GM19043 (cell line): ENCODE measurements at regions not wholly inside any gene's neighbourhood (a gene's known extent, or its start where the extent isn't known, plus 50 kb on each side); places are given as distances from the start of the nearest gene placed in this dataset.

Experiments
- ATAC-seq: cut with Tn5 transposase; IDR thresholded peaks from one replicate; pipeline ENCODE4 v1.9.1; 2021; ENCODE audit warnings: low read depth; ENCODE audit not compliant: unreplicated experiment

GRCh38 chr1:222910699-222911098 is 95.9 kb downstream of the DISP1 start:
- ATAC-seq: no peak

- no peak for ATAC-seq
These were observed 97.0 kb downstream of the DISP1 start for GRCh38 chr1:222911866-222912265.

DNA sequence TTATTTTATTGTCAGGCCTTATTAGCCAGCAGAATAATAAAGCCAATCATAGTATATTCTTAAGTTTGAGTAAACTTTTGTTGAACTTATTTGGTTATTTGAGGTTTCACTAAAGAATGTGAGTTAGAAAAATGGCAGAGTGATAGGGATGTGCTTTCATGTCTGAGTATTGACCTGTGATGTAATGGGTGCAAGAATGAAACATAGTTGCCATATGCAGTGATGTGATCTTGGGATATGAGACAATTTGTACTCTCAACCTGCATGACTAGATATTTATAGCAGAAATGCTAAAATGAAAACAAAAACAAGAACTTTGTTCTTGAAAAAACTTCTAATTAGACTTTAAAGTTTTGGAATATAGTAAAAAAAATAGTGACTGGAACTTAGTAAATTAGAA is 97.9 kb downstream of the DISP1 start:
- no peak for ATAC-seq

DNA sequence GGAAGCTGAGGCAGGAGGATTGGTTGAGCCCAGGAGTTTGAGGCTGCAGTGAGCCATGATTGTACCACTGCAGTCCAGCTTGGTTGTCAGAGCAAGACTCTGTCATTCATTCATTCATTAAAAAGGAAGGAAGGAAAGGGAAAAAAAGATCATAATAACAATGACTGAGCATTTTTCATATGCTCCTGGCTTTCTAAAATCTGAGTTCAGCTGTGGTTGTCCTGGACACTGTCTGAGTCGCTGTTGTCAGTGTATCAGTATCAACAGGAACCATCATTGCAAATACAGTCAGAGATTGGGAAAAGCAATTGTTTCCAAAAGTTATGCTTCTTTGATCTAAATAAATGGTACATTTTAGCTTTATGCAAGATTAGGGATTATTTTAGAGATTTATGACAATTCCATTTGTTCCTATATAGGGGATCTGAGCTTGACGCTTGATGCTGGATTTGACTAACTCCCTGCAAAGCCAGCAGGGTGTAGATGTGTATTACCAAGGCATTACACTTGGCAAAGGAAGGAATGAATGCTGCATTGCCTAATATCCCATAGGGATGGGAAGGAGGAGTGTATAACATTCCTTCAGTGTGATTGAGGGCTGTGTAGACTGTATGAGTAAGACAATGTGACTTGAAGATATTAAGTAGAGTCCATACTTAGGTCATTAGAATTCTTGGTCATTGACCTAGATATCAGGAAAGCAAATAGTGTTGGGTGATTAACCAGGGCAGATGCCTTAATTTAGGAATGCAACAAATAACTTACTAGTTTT is 100.2 kb downstream of the DISP1 start:
- no peak for ATAC-seq

- no peak for ATAC-seq
These were observed 101.3 kb downstream of the DISP1 start for GRCh38 chr1:222916100-222916499.

DNA sequence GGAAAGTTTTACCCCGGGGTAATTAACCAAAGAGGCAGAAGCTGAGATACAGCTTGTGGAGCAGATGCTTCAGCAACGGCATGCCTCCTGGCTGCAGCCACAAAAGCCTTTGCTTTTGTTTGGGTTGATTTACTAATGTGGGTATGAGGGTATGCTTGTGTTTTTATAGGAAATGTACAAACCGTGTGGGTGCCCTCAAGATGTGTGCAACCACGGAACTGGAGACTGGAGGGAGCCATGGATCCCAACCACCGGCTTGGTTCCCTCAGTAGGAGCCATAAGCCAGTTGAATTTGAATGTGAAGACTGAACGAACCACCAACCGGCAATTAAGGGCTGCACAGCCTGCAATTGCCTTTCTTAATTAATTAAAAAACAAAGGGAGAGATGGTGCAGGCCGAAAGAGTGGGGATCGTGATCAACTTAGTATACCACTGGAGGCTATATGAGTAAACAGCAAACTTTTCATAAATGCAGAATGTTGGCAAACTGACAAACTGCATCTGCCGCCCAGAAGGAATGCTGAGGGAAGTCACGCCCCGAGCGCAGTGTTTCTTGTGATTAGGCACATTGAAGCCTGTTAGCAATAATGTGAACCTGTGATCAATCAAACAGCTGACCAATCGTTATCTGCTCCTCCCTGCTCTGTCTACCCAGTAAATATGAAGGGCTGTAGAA is 104.1 kb downstream of the DISP1 start:
- ATAC-seq: no peak

GRCh38 chr1:222919478-222919865 is 104.6 kb downstream of the DISP1 start:
- ATAC-seq: no peak

- no peak for ATAC-seq
These were observed 105.3 kb downstream of the DISP1 start for GRCh38 chr1:222920169-222920568.

DNA sequence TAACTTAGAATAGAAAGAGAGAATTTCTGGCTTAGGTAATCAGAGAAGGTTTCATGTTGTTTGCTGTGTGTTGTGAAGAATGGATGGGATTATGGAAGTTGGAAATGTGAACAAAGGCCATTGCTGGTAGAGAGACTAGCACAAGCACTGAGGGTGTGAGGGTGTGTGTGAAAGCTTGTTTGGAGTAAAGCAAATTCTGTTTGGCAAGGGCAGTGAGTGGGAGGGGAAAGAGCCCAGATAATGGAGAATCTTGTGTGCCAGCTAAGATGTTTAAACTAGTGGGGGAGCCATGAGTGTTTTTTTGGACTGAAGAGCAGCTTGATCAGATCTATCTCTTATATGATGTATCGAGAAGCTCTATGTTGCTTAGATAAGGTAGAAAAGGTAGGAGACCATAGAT is 107.1 kb downstream of the DISP1 start:
- ATAC-seq: no peak

DNA sequence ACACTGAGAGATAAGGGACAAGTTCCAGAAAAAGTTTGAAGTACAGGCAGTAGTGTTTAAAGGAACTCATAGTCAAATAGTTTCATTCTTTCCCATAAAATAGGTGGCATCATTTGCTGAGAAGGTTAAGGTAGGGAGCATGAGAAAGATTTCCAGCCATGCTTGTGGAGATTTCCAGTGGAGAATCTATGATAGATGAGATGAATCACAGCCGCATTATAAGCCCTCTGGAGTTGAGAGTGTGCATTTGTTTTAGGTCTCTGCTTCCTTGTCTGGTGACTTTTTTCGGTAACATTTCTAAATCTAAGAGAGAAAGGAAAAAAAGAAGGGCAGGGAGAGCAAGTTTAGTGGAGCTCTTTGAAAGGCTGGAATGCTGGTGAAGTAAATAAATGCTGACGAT is 108.7 kb downstream of the DISP1 start:
- ATAC-seq: no peak

DNA sequence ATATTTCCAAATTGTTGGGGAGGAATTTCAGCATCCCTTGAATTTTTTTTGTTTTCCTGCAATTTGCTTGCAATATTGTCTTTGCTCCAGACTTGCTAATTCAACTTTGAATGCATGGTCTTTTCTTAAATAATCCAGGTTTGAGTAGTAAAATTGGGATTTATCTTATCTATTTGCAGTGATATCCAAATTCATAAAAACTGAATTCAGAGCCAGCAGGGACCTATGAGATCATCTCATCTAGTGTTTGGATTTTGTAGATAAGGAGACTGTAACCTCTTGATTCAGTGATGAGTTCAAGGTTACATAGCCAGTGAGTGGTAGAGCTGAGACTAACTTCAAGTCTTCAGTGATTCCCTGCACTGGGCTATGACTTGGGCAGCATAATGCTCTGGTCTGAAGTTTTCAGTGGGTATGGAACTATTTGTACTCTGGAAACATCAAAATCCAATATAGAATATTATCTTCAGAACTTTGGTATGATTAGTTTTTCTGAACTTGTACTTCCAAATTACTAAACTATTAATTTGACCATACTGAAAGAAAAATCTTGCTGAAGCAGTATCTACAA is 109.4 kb downstream of the DISP1 start:
- no peak for ATAC-seq

DNA sequence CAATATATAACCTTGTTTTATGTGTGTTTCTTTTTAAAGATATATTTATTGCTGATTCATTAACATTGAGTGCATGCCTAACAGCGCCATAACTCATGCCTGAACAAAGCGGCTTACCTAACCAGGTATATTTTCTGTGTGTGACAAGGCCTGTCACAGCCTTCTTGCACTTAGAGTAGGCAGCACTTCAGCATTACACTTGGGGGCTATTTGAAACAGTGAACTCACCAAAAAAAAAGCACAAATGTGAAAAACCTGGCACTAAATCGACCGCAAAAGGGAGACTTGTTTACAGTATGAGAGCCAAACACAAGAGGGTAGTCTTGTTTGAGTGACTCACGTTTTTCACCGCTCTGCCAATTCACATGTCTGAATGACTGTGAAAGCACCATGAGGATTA is 111.7 kb downstream of the DISP1 start:
- ATAC-seq: no peak

- ATAC-seq: no peak
These were observed 112.2 kb downstream of the DISP1 start for GRCh38 chr1:222927031-222927430.

- ATAC-seq: no peak
These were observed 113.4 kb downstream of the DISP1 start for GRCh38 chr1:222928212-222928611.

- ATAC-seq: no peak
These were observed 115.2 kb downstream of the DISP1 start for GRCh38 chr1:222930070-222930469.

GRCh38 chr1:222931023-222931422 is 116.2 kb downstream of the DISP1 start:
- no peak for ATAC-seq

DNA sequence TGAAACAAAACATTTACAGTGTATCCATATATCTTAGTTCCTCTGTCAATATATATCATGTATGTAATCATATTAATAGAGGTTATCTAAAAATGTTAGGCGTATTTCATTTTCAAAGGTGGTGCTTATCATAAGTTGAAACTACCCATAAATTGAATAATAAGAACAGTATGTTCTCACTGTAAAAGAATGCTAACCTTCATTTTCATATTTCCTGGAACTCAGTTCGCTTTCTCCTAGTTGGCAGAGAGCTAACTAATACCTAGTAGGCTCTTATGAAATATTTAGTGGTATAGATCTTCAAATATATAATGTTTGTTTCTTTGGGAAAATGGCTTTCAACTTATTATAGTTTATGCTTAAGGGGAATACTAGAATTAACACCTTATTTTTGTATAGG is 118.4 kb downstream of the DISP1 start:
- ATAC-seq: no peak

GRCh38 chr1:222935239-222935900 is 120.5 kb downstream of the DISP1 start:
- ATAC-seq: no peak

DNA sequence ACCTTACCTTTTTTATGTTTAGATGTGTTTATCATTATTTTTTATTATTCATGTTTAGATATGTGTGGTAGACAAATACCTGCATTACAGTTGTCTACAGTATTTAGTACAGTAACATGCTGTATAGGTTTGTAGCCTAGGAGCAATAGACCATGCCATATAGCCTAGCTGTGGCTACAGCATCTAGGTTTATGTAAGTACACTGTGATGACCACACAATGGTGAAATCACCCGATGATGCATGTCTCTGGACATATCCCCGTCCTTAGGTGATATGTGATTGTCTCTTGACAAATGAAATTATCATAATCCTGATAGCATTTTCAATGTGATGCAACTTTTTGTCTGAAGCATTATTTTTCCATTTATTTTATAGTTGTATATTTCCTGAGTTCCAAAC is 121.2 kb downstream of the DISP1 start:
- no peak for ATAC-seq

DNA sequence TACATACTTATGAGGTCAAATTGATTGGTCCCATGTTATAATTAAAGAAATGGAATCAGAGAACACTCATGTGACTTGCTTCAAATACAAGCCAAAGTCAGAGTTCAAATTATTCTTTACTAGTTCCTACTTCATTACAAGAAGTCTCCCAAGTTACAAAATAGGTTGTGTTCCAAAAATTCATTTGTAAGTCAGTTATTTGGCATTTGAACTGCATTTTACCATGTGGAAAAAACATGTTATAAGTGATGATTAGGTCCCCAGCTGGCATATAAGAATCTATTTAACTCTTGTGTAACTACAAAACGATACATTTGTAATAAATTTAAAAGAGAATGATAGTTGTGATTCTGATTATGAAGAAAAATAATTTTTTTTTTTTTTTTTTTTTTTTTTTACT is 124.1 kb downstream of the DISP1 start:
- ATAC-seq: no peak

DNA sequence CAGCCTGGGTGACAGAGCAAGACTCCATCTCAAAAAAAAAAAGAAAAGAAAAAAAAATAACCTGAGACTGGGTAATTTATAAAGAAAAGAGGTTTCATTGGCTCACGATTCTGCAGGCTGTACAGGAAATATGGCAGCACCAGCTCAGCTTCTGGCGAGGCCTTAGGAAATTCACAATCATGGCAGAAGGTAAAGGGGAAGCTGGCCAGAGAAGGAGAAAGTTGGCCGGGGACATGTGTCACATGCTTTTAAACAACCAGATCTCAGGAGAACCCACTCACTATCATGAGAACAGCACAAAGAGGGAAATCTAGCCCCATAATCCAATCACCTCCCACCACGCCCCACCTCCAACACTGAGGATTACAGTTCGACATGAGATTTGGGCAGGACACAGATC is 125.3 kb downstream of the DISP1 start:
- no peak for ATAC-seq
